Fibroblast of lung (primary cell): ENCODE measurements at regions not wholly inside any gene's neighbourhood (a gene's known extent, or its start where the extent isn't known, plus 50 kb on each side); places are given as distances from the start of the nearest gene placed in this dataset.
A peak's percentile ranks its signal among the peaks of the same experiment; 100 is the strongest.

Experiments
- DNase-seq, 2 donors: peaks; one replicate each; pipeline versions ENCODE4 v3.0.0 to v3.0.0-alpha.2; 2010; ENCODE audit warnings: low read depth in 2 of 2
- H2AFZ ChIP-seq: 2 replicates; pipeline ENCODE4 v1.5.1; 2012; ENCODE audit warnings: low read length, control low read depth, inconsistent platforms
- H3K27ac ChIP-seq: 2 replicates; pipeline ENCODE4 v1.5.1; 2011; ENCODE audit warnings: low read length, control low read depth; ENCODE audit not compliant: insufficient read depth
- H3K27me3 ChIP-seq: 2 replicates; pipeline ENCODE4 v1.5.1; 2011; ENCODE audit warnings: mild to moderate bottlenecking, low read length; ENCODE audit not compliant: control insufficient read depth, insufficient read depth
- H3K36me3 ChIP-seq: 2 replicates; pipeline ENCODE4 v1.5.1; 2011; ENCODE audit warnings: low read length; ENCODE audit not compliant: control insufficient read depth, insufficient read depth
- H3K4me1 ChIP-seq: 2 replicates; pipeline ENCODE4 v1.5.1; 2011; ENCODE audit warnings: low read length; ENCODE audit not compliant: control insufficient read depth, insufficient read depth; ENCODE audit errors: extremely low read depth
- H3K4me2 ChIP-seq: 2 replicates; pipeline ENCODE4 v1.5.1; 2011; ENCODE audit warnings: low read length, control low read depth; ENCODE audit not compliant: insufficient read depth; ENCODE audit errors: extremely low read depth
- H3K4me3 ChIP-seq, 4 experiments: fragments of 200-600 bp in 1 of 4; sonication (generic) in 1 of 4; replicated peaks in 1 of 4; 2 replicates each; pipeline ENCODE4 v1.5.1; 2011 to 2016; ENCODE audit warnings: low read length in 4 of 4, low read depth in 3 of 4, mild to moderate bottlenecking in 3 of 4, control low read depth in 2 of 4, inconsistent platforms in 1 of 4, mixed read lengths in 1 of 4; ENCODE audit not compliant: insufficient read depth in 1 of 4; ENCODE audit errors: control extremely low read depth in 1 of 4
- H3K79me2 ChIP-seq: 2 replicates; pipeline ENCODE4 v1.5.1; 2012; ENCODE audit warnings: mild to moderate bottlenecking, low read length, inconsistent platforms; ENCODE audit not compliant: control insufficient read depth, insufficient read depth
- H3K9ac ChIP-seq: 2 replicates; pipeline ENCODE4 v1.5.1; 2011; ENCODE audit warnings: mild to moderate bottlenecking, low read length, control low read depth; ENCODE audit not compliant: insufficient read depth
- H3K9me3 ChIP-seq: 2 replicates; pipeline ENCODE4 v1.5.1; 2012; ENCODE audit warnings: low read depth, low read length; ENCODE audit not compliant: control insufficient read depth, insufficient read depth
- H4K20me1 ChIP-seq: 2 replicates; pipeline ENCODE4 v1.5.1; 2011; ENCODE audit warnings: low read length; ENCODE audit not compliant: control insufficient read depth, insufficient read depth; ENCODE audit errors: extremely low read depth
- EZH2 ChIP-seq: IDR thresholded peaks from 2 replicates; pipeline ENCODE4 v1.5.1; 2012; ENCODE audit warnings: low read length, control low read depth, mild to moderate bottlenecking; ENCODE audit errors: missing control alignments
- TF ChIP-seq, protein P1 (sequence below), 2 donors: IDR thresholded peaks in 1 of 2; conservative IDR thresholded peaks in 1 of 2; 1 replicate in 1 of 2; 2 replicates in 1 of 2; pipeline ENCODE4 v1.5.1; 2011 to 2012; ENCODE audit warnings: low read length in 2 of 2, control low read depth in 1 of 2, inconsistent platforms in 1 of 2, low read depth in 1 of 2, mild to moderate bottlenecking in 1 of 2

DNA sequence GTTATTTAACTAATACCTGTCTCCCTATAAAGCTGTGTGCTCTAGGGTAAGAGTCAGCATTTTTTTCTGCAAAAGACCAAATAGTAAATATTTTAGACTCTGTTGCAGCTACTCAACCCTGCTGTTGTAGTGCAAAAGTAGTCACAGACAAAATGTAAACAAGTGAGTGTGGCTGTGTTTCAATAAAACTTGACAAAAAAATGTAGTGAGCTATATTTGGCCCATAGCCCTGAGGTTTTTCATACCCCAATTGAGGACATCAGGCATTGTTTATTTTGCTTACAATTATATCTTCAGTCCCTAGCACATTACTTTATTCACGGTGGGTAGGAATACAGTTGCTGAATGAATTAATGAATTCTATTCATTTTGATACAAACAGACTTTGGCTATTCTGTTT, 58.7 kb upstream of the TBC1D5 start:
- Histone ChIP-seq H2AFZ (no peak overlapping the region), H3K9ac (no peak overlapping the region), H3K36me3 (no peaks in the 10 kb centered on the region), H3K9me3 (no peaks in the 10 kb centered on the region), H3K4me3 (no peak overlapping the region), H3K79me2 (no peaks in the 10 kb centered on the region), H4K20me1 (no peaks in the 10 kb centered on the region), H3K27ac (no peak overlapping the region), H3K4me1 (no peaks in the 10 kb centered on the region), H3K27me3 (no peaks in the 10 kb centered on the region), H3K4me2 (no peak overlapping the region)
- TF ChIP-seq EZH2: no peak
- TF ChIP-seq, protein P1, sequence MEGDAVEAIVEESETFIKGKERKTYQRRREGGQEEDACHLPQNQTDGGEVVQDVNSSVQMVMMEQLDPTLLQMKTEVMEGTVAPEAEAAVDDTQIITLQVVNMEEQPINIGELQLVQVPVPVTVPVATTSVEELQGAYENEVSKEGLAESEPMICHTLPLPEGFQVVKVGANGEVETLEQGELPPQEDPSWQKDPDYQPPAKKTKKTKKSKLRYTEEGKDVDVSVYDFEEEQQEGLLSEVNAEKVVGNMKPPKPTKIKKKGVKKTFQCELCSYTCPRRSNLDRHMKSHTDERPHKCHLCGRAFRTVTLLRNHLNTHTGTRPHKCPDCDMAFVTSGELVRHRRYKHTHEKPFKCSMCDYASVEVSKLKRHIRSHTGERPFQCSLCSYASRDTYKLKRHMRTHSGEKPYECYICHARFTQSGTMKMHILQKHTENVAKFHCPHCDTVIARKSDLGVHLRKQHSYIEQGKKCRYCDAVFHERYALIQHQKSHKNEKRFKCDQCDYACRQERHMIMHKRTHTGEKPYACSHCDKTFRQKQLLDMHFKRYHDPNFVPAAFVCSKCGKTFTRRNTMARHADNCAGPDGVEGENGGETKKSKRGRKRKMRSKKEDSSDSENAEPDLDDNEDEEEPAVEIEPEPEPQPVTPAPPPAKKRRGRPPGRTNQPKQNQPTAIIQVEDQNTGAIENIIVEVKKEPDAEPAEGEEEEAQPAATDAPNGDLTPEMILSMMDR (conservative IDR thresholded peaks at IDR 0.05 in 1 of 2, IDR thresholded peaks at IDR 0.05 in 1 of 2; ENCODE audit: low read depth in 1 of 2, low read length in 2 of 2): no peak
- DNase-seq: no peak

DNA sequence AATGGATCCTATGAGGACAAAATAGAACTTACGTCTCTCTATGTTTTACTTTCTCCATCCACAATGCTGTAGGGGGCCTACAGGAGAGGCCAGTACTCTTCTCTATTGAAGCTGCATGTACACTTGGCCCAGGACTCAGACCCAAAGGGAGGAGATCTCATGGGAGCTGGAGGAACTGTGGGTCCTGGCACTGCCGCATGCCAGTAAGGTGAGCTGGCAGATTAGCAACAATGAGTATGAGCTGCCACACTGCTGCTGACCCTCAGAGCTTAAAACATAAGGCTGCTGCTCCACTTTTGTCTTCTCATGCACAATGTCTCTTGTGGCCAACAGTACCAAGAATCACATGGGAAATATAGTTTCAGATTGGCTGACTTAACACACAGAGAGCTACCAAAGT, 57.8 kb upstream of the TBC1D5 start:
- no peaks in the 10 kb centered on the region for H3K36me3 ChIP-seq
- H4K20me1 ChIP-seq: no peaks in the 10 kb centered on the region
- H3K27ac ChIP-seq: no peak overlapping the region
- no peaks in the 10 kb centered on the region for H3K9me3 ChIP-seq
- H3K27me3 ChIP-seq: no peaks in the 10 kb centered on the region
- no peak overlapping the region for H3K4me2 ChIP-seq
- no peaks in the 10 kb centered on the region for H3K4me1 ChIP-seq
- DNase-seq: peak in 1 of 2 donors; percentile 29
- no peak overlapping the region for H3K9ac ChIP-seq
- TF ChIP-seq, protein P1 (conservative IDR thresholded peaks at IDR 0.05 in 1 of 2, IDR thresholded peaks at IDR 0.05 in 1 of 2; ENCODE audit: low read depth in 1 of 2, low read length in 2 of 2): no peak
- TF ChIP-seq EZH2: no peak
- no peaks in the 10 kb centered on the region for H3K79me2 ChIP-seq
- no peak overlapping the region for H3K4me3 ChIP-seq
- H2AFZ ChIP-seq: no peak overlapping the region

DNA sequence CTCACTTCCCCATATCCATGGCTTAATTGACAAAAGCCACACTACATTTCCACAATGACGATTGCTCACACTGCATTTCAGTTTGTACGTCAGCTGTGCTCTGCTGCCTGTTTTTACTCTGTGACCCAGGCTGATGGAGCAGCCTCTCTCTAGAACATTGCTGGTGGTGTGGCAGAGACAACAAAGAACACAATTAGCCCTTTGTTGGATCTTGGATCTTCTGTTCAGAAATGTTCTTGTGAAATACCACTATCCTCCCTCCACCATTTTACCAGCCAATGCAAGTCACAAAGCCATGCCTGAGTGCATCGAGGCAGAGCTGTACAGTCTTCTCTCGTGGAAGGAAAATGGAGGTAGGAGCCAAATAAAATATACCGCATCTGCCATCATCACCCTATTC, 56.9 kb upstream of the TBC1D5 start:
- Histone ChIP-seq H2AFZ (no peak overlapping the region), H3K9ac (no peak overlapping the region), H3K4me1 (no peaks in the 10 kb centered on the region), H3K27ac (no peak overlapping the region), H3K79me2 (no peaks in the 10 kb centered on the region), H4K20me1 (no peaks in the 10 kb centered on the region), H3K27me3 (no peaks in the 10 kb centered on the region), H3K4me2 (no peak overlapping the region), H3K4me3 (no peak overlapping the region), H3K36me3 (no peaks in the 10 kb centered on the region), H3K9me3 (no peaks in the 10 kb centered on the region)
- no peak for DNase-seq
- TF ChIP-seq EZH2: no peak
- TF ChIP-seq, protein P1 (conservative IDR thresholded peaks at IDR 0.05 in 1 of 2, IDR thresholded peaks at IDR 0.05 in 1 of 2; ENCODE audit: low read depth in 1 of 2, low read length in 2 of 2): no peak
